ENCODE measurements at regions not wholly inside any gene's neighbourhood (a gene's known extent, or its start where the extent isn't known, plus 50 kb on each side); places are given as distances from the start of the nearest gene placed in this dataset.

- Histone ChIP-seq H3K4me1 (no peaks in the 10 kb centered on the region), H3K9ac (ENCODE audit: low read depth in 2 of 2, low read length in 2 of 2) (no peak overlapping the region), H3K27me3 (no peaks in the 10 kb centered on the region), H3K9me3 (no peaks in the 10 kb centered on the region), H3K4me3 (no peak overlapping the region), H3K36me3 (no peaks in the 10 kb centered on the region), H3K27ac (no peak overlapping the region)
- DNase-seq = no peak
- TF ChIP-seq CTCF (IDR thresholded peaks at IDR 0.05) = no peak
- intact Hi-C loops (cut with DNase I) = no loop called here
Observed at GRCh38 chr17:72399023-72399607, 278.3 kb downstream of the SOX9 start.

- Histone ChIP-seq H3K4me3 (no peak overlapping the region), H3K27me3 (no peaks in the 10 kb centered on the region), H3K36me3 (no peaks in the 10 kb centered on the region), H3K9me3 (no peaks in the 10 kb centered on the region), H3K27ac (no peak overlapping the region), H3K9ac (ENCODE audit: low read depth in 2 of 2, low read length in 2 of 2) (no peak overlapping the region), H3K4me1 (no peaks in the 10 kb centered on the region)
- intact Hi-C loops (cut with DNase I) = no loop called here
- no peak for DNase-seq
- TF ChIP-seq CTCF (IDR thresholded peaks at IDR 0.05) = no peak
Observed at GRCh38 chr17:72399608-72400487, 279.0 kb downstream of the SOX9 start.

GRCh38 chr17:72400488-72400827 lies 279.6 kb downstream of the SOX9 start:
- TF ChIP-seq CTCF (IDR thresholded peaks at IDR 0.05) = no peak
- no peak overlapping the region for H3K27ac ChIP-seq
- DNase-seq = no peak
- H3K27me3 ChIP-seq = no peaks in the 10 kb centered on the region
- no peak overlapping the region for H3K4me3 ChIP-seq
- intact Hi-C loops (cut with DNase I) = no loop called here
- H3K4me1 ChIP-seq = no peaks in the 10 kb centered on the region
- no peaks in the 10 kb centered on the region for H3K36me3 ChIP-seq
- no peak overlapping the region for H3K9ac ChIP-seq (ENCODE audit: low read depth in 2 of 2, low read length in 2 of 2)
- H3K9me3 ChIP-seq = no peaks in the 10 kb centered on the region

GRCh38 chr17:72400863-72401262 lies 280.0 kb downstream of the SOX9 start:
- no peaks in the 10 kb centered on the region for H3K27me3 ChIP-seq
- H3K4me1 ChIP-seq = no peaks in the 10 kb centered on the region
- H3K36me3 ChIP-seq = no peaks in the 10 kb centered on the region
- intact Hi-C loops (cut with DNase I) = no loop called here
- no peak overlapping the region for H3K27ac ChIP-seq
- no peak overlapping the region for H3K4me3 ChIP-seq
- H3K9ac ChIP-seq (ENCODE audit: low read depth in 2 of 2, low read length in 2 of 2) = no peak overlapping the region
- no peak for DNase-seq
- no peaks in the 10 kb centered on the region for H3K9me3 ChIP-seq
- no peak for TF ChIP-seq CTCF (IDR thresholded peaks at IDR 0.05)

- H3K27ac ChIP-seq = no peak overlapping the region
- DNase-seq = no peak
- TF ChIP-seq CTCF (IDR thresholded peaks at IDR 0.05) = no peak
- peaks cover 3% of the 10 kb centered on the region for H3K4me1 ChIP-seq
- intact Hi-C loops (cut with DNase I) = no loop called here
- H3K4me3 ChIP-seq = no peak overlapping the region
- no peak overlapping the region for H3K9ac ChIP-seq (ENCODE audit: low read depth in 2 of 2, low read length in 2 of 2)
- no peaks in the 10 kb centered on the region for H3K9me3 ChIP-seq
- H3K27me3 ChIP-seq = no peaks in the 10 kb centered on the region
- H3K36me3 ChIP-seq = no peaks in the 10 kb centered on the region
Observed at GRCh38 chr17:72401883-72402726, 281.3 kb downstream of the SOX9 start.

Data from colonic mucosa (tissue), 4 donors.